H1 (cell line): ENCODE measurements at regions not wholly inside any gene's neighbourhood (a gene's known extent, or its start where the extent isn't known, plus 50 kb on each side); places are given as distances from the start of the nearest gene placed in this dataset.

ENCODE experiments used
- CTCF ChIP-seq, 3 experiments: IDR thresholded peaks; 1 replicate in 2 of 3; 2 replicates in 1 of 3; pipeline versions ENCODE4 v1.5.1 to v1.6.1; 2011; ENCODE audit warnings: low read length in 3 of 3, mild to moderate bottlenecking in 3 of 3, inconsistent platforms in 2 of 3, low read depth in 1 of 3, moderate library complexity in 1 of 3; ENCODE audit not compliant: insufficient read depth in 1 of 3; ENCODE audit errors: control extremely low read depth in 1 of 3
- TAF1 ChIP-seq: IDR thresholded peaks from 2 replicates; pipeline ENCODE4 v1.6.1; 2011; ENCODE audit warnings: mild to moderate bottlenecking, low read depth, low read length

GRCh38 chr1:57959531-57960241 is 535.8 kb upstream of the DAB1 start:
- TF ChIP-seq CTCF (IDR thresholded peaks at IDR 0.05; ENCODE audit: control extremely low read depth in 1 of 3, insufficient read depth in 1 of 3, low read depth in 1 of 3, low read length in 3 of 3) (no peak), TAF1 (no peak)
